K562 (cell line): ENCODE measurements at regions not wholly inside any gene's neighbourhood (a gene's known extent, or its start where the extent isn't known, plus 50 kb on each side); places are given as distances from the start of the nearest gene placed in this dataset.

Experiments used
- ATAC-seq: fragments of 200-7000 bp; cut with Tn5 transposase; 3 replicates; pipeline ENCODE4 v1.9.1; 2020; ENCODE audit warnings: moderate library complexity
- BruUV-seq: library from RNA; stranded (reverse); fragments of 400-500 nt; replicated peaks from 2 replicates; lab custom pipeline; 2021; lab: Mats Ljungman, UMichigan
- CTCF ChIA-PET: fragments of 300-600 bp; formaldehyde crosslinking; extraction: SDS; loops from one replicate; lab custom pipeline; 2021; ENCODE audit warnings: low intra/inter-chr PET ratio; lab: Yijun Ruan, JAX
- POLR2A ChIA-PET: fragments of 300-600, 350-650 bp; sonication (Branson Sonifier 250); formaldehyde crosslinking; extraction: SDS; loops from one replicate; lab custom pipeline; 2021; ENCODE audit warnings: antibody characterized with exemption, inconsistent platforms; lab: Yijun Ruan, JAX
- DNase-seq, 4 experiments: peaks; one replicate each; pipeline versions ENCODE4 v3.0.0 to v3.0.0-alpha.2; 2011 to 2018; ENCODE audit warnings: low spot score in 3 of 4, mixed read lengths in 3 of 4; ENCODE audit errors: extremely low read depth in 1 of 4
- FAIRE-seq: peaks from 2 replicates; lab custom pipeline; 2011; peaks lifted over from hg19 to GRCh38; lab: Jason Lieb, UNC
- H2AFZ ChIP-seq: 2 replicates; pipeline ENCODE4 v1.6.0; 2011; ENCODE audit warnings: low read depth, low read length, control low read depth, inconsistent platforms
- H3K27ac ChIP-seq: fragments of 200-600 bp; 3 replicates; pipeline ENCODE4 v1.8.0; 2011; ENCODE audit warnings: low read depth, mild to moderate bottlenecking, control low read depth, inconsistent platforms, low read length, moderate library complexity, mixed read lengths; ENCODE audit errors: extremely low read depth
- H3K27me3 ChIP-seq, 2 experiments: fragments of 300-600 bp in 1 of 2; 2 replicates in 1 of 2; 3 replicates in 1 of 2; pipeline versions ENCODE4 v1.6.0 to v1.8.0; 2011; ENCODE audit warnings: inconsistent platforms in 2 of 2, low read length in 2 of 2, mild to moderate bottlenecking in 1 of 2, mixed read lengths in 1 of 2, moderate library complexity in 1 of 2; ENCODE audit not compliant: control insufficient read depth in 2 of 2, insufficient read depth in 2 of 2
- H3K36me3 ChIP-seq: fragments of 300-600 bp; 3 replicates; pipeline ENCODE4 v1.8.0; 2011; ENCODE audit warnings: mild to moderate bottlenecking, low read length, inconsistent platforms; ENCODE audit not compliant: control insufficient read depth, insufficient read depth
- H3K4me1 ChIP-seq, 2 experiments: fragments of 200-600 bp in 1 of 2; replicated peaks in 1 of 2; 2 replicates in 1 of 2; 3 replicates in 1 of 2; pipeline versions ENCODE4 v1.5.1 to v1.8.0; 2011; ENCODE audit warnings: inconsistent platforms in 2 of 2, low read length in 2 of 2, mild to moderate bottlenecking in 1 of 2, mixed read lengths in 1 of 2, moderate library complexity in 1 of 2; ENCODE audit not compliant: control insufficient read depth in 2 of 2, insufficient read depth in 2 of 2
- H3K4me2 ChIP-seq: 2 replicates; pipeline ENCODE4 v1.6.1; 2011; ENCODE audit warnings: low read length, control low read depth, inconsistent platforms, mixed read lengths; ENCODE audit not compliant: insufficient read depth
- H3K4me3 ChIP-seq: fragments of 200-600 bp; sonication (generic), shearing (Covaris generic); 2 replicates; pipeline ENCODE4 v1.5.1; 2016; ENCODE audit warnings: control low read depth, inconsistent platforms
- H3K79me2 ChIP-seq: fragments of 200-600 bp; 3 replicates; pipeline ENCODE4 v1.8.0; 2011; ENCODE audit warnings: low read length, inconsistent platforms; ENCODE audit not compliant: control insufficient read depth, insufficient read depth
- H3K9ac ChIP-seq, 2 experiments: 2 replicates each; pipeline versions ENCODE4 v1.6.0 to v1.6.1; 2011; ENCODE audit warnings: low read depth in 2 of 2, low read length in 2 of 2, control low read depth in 1 of 2, inconsistent platforms in 1 of 2, mild to moderate bottlenecking in 1 of 2, mixed read lengths in 1 of 2; ENCODE audit not compliant: insufficient read depth in 1 of 2
- H3K9me1 ChIP-seq: one replicate; pipeline ENCODE4 v1.6.0; 2011; ENCODE audit warnings: inconsistent platforms, mild to moderate bottlenecking, low read length, moderate library complexity; ENCODE audit not compliant: control insufficient read depth, insufficient read depth
- H3K9me3 ChIP-seq: replicated peaks from 2 replicates; pipeline ENCODE4 v1.5.1; 2011; ENCODE audit warnings: low read depth, low read length, inconsistent platforms; ENCODE audit not compliant: control insufficient read depth, insufficient read depth
- H4K20me1 ChIP-seq: replicated peaks from 2 replicates; pipeline ENCODE4 v1.6.1; 2011; ENCODE audit warnings: low read length, inconsistent platforms, mixed read lengths; ENCODE audit not compliant: control insufficient read depth, insufficient read depth
- NFE2L1 ChIP-seq: fragments of 450-650 bp; IDR thresholded peaks from 2 replicates; pipeline ENCODE4 v1.6.1; 2016; ENCODE audit warnings: missing genetic modification characterization, low read depth, mild to moderate bottlenecking, missing compliant biosample characterization, moderate library complexity, borderline replicate concordance
- POLR3G ChIP-seq: IDR thresholded peaks from 2 replicates; pipeline ENCODE4 v1.6.1; 2011; ENCODE audit not compliant: insufficient read length, insufficient replicate concordance; ENCODE audit errors: extremely low read depth
- PTRF ChIP-seq: fragments of 450-650 bp; IDR thresholded peaks from 2 replicates; pipeline ENCODE4 v1.6.1; 2016; ENCODE audit warnings: mild to moderate bottlenecking, missing genetic modification characterization, missing compliant biosample characterization
- RBM17 ChIP-seq: fragments of 200-400 bp; formaldehyde crosslinking; IDR thresholded peaks from 2 replicates; pipeline ENCODE4 v1.6.1; 2017; ENCODE audit warnings: low read depth, mild to moderate bottlenecking, low read length, borderline replicate concordance
- U2AF1 ChIP-seq: fragments of 200-400 bp; formaldehyde crosslinking; optimal IDR thresholded peaks from 2 replicates; pipeline ENCODE3; 2017; ENCODE audit warnings: mild to moderate bottlenecking, low read depth, low read length, moderate library complexity
- ZFP1 ChIP-seq: fragments of 450-650 bp; formaldehyde crosslinking; IDR thresholded peaks from 2 replicates; pipeline ENCODE4 v1.4.0; 2020; ENCODE audit warnings: mild to moderate bottlenecking, mixed read lengths
- ZNF143 ChIP-seq: sonication (generic); formaldehyde crosslinking; IDR thresholded peaks from 2 replicates; pipeline ENCODE4 v1.9.0; 2022; ENCODE audit warnings: mild to moderate bottlenecking, missing genetic modification reagents
- ZNF224 ChIP-seq: sonication (generic); formaldehyde crosslinking; IDR thresholded peaks from 2 replicates; pipeline ENCODE4 v1.8.0; 2022; ENCODE audit warnings: mild to moderate bottlenecking, missing genetic modification reagents
- ZNF347 ChIP-seq: fragments of 450-650 bp; formaldehyde crosslinking; IDR thresholded peaks from 2 replicates; pipeline ENCODE4 v1.4.0; 2020; ENCODE audit warnings: low read depth, mild to moderate bottlenecking, moderate library complexity
- WGBS: fragments of 100-300 bp; shearing (Covaris generic); methylation state at CpG from one replicate; pipeline ENCODE4 v1.1.6; 2016; ENCODE audit warnings: low coverage, mixed read lengths; ENCODE audit not compliant: insufficient coverage; ENCODE audit errors: missing lambda C conversion rate; 5-methylcytosine and 5-hydroxymethylcytosine counted together
- in situ Hi-C: fragments of 300-500 bp; cut with MboI; formaldehyde crosslinking; loops from 4 replicates; pipeline ENCODE4 v1.15.0; 2018; ENCODE audit warnings: inconsistent platforms, mixed read lengths
- intact Hi-C: fragments of 100-400 bp; cut with micrococcal nuclease; formaldehyde crosslinking; loops from 2 replicates; pipeline ENCODE4 v1.14.2; 2022
- TF ChIP-seq, protein P1 (sequence below): fragments of 450-650 bp; formaldehyde crosslinking; IDR thresholded peaks from 2 replicates; pipeline ENCODE4 v1.4.0; 2020; ENCODE audit warnings: mild to moderate bottlenecking, moderate library complexity
- TF ChIP-seq, protein P2 (sequence below): fragments of 250-450 bp; sonication (Bioruptor Pico); IDR thresholded peaks from 2 replicates; pipeline ENCODE4 v1.8.0; 2021; ENCODE audit warnings: borderline replicate concordance, mild to moderate bottlenecking, moderate library complexity; ENCODE audit not compliant: poor library complexity, severe bottlenecking
- TF ChIP-seq, protein P3 (sequence below): fragments of 450-650 bp; IDR thresholded peaks from 2 replicates; pipeline ENCODE4 v1.6.1; 2016; ENCODE audit warnings: missing biosample characterization, missing genetic modification characterization
- TF ChIP-seq, protein P4 (sequence below): fragments of 200-400 bp; formaldehyde crosslinking; IDR thresholded peaks from 2 replicates; pipeline ENCODE4 v1.6.1; 2017; ENCODE audit warnings: mild to moderate bottlenecking, low read depth, low read length, moderate library complexity
- TF ChIP-seq, protein P5 (sequence below), 3 experiments: fragments of 200-800 bp in 1 of 3; sonication (Bioruptor generic) in 1 of 3; sonication (generic) in 1 of 3; formaldehyde crosslinking in 1 of 3; IDR thresholded peaks; 2 replicates each; pipeline versions ENCODE4 v1.6.1 to v1.8.0; 2016 to 2022; ENCODE audit warnings: mild to moderate bottlenecking in 2 of 3, missing compliant biosample characterization in 2 of 3, missing genetic modification characterization in 2 of 3, missing genetic modification reagents in 1 of 3

DNA sequence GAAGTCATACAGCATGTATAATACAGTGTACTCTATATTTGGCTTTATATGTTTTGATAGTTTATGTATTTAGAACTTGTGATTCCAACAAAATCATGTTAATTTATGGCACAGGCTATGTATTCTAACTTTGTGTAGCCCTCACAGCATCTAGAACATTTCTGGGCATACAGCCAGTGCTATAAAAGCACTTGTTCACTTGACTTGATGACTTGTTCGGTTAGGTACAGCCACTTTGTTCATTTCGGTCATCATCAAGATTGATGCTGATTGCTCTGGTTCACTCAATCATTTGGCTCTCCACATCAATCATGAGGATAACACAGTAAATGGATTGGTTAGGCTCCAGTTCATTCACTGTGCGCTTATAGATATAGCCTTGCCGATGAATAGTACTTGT, 97.6 kb upstream of the IRS4 start:
- no peaks in the 10 kb centered on the region for H3K4me1 ChIP-seq
- no peaks in the 10 kb centered on the region for H3K9me1 ChIP-seq
- ChIA-PET CTCF (no interaction called here), POLR2A (no interaction called here)
- H3K4me2 ChIP-seq = no peak overlapping the region
- H3K36me3 ChIP-seq = no peaks in the 10 kb centered on the region
- intact Hi-C loops (no loop called here), in situ Hi-C loops (no loop called here)
- H3K4me3 ChIP-seq = no peak overlapping the region
- no peaks in the 10 kb centered on the region for H3K9me3 ChIP-seq
- no peaks in the 10 kb centered on the region for H4K20me1 ChIP-seq
- H3K79me2 ChIP-seq = no peaks in the 10 kb centered on the region
- no peak for DNase-seq
- no peak overlapping the region for H3K9ac ChIP-seq
- 0% methylated on average over 3 of the region's 4 CpGs for WGBS
- no TSS peak for BruUV-seq
- no peak for FAIRE-seq
- H3K27ac ChIP-seq = no peak overlapping the region
- H2AFZ ChIP-seq = no peak overlapping the region
- no peaks in the 10 kb centered on the region for H3K27me3 ChIP-seq
- no peak for ATAC-seq
- TF ChIP-seq, protein P1, sequence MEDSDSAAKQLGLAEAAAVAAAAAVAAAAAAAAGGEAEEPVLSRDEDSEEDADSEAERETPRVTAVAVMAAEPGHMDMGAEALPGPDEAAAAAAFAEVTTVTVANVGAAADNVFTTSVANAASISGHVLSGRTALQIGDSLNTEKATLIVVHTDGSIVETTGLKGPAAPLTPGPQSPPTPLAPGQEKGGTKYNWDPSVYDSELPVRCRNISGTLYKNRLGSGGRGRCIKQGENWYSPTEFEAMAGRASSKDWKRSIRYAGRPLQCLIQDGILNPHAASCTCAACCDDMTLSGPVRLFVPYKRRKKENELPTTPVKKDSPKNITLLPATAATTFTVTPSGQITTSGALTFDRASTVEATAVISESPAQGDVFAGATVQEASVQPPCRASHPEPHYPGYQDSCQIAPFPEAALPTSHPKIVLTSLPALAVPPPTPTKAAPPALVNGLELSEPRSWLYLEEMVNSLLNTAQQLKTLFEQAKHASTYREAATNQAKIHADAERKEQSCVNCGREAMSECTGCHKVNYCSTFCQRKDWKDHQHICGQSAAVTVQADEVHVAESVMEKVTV (CRISPR knock-in tag) = no peak
- TF ChIP-seq ZNF143 (CRISPR knock-in tag) = no peak
- TF ChIP-seq U2AF1 = no peak
- TF ChIP-seq ZNF347 (CRISPR knock-in tag) = no peak
- TF ChIP-seq NFE2L1 (tag) = no peak
- TF ChIP-seq RBM17 = no peak
- TF ChIP-seq, protein P2, sequence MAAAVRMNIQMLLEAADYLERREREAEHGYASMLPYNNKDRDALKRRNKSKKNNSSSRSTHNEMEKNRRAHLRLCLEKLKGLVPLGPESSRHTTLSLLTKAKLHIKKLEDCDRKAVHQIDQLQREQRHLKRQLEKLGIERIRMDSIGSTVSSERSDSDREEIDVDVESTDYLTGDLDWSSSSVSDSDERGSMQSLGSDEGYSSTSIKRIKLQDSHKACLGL = no peak
- TF ChIP-seq POLR3G = no peak
- TF ChIP-seq, protein P3, sequence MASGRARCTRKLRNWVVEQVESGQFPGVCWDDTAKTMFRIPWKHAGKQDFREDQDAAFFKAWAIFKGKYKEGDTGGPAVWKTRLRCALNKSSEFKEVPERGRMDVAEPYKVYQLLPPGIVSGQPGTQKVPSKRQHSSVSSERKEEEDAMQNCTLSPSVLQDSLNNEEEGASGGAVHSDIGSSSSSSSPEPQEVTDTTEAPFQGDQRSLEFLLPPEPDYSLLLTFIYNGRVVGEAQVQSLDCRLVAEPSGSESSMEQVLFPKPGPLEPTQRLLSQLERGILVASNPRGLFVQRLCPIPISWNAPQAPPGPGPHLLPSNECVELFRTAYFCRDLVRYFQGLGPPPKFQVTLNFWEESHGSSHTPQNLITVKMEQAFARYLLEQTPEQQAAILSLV (tag) = no peak
- TF ChIP-seq, protein P4, sequence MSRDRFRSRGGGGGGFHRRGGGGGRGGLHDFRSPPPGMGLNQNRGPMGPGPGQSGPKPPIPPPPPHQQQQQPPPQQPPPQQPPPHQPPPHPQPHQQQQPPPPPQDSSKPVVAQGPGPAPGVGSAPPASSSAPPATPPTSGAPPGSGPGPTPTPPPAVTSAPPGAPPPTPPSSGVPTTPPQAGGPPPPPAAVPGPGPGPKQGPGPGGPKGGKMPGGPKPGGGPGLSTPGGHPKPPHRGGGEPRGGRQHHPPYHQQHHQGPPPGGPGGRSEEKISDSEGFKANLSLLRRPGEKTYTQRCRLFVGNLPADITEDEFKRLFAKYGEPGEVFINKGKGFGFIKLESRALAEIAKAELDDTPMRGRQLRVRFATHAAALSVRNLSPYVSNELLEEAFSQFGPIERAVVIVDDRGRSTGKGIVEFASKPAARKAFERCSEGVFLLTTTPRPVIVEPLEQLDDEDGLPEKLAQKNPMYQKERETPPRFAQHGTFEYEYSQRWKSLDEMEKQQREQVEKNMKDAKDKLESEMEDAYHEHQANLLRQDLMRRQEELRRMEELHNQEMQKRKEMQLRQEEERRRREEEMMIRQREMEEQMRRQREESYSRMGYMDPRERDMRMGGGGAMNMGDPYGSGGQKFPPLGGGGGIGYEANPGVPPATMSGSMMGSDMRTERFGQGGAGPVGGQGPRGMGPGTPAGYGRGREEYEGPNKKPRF = no peak
- TF ChIP-seq, protein P5, sequence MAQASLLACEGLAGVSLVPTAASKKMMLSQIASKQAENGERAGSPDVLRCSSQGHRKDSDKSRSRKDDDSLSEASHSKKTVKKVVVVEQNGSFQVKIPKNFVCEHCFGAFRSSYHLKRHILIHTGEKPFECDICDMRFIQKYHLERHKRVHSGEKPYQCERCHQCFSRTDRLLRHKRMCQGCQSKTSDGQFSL (CRISPR knock-in tag; IDR thresholded peaks at IDR 0.05) = no peak
- TF ChIP-seq, protein P5 (tag; IDR thresholded peaks at IDR 0.05) = no peak
- no peak for TF ChIP-seq ZFP1
- TF ChIP-seq PTRF = no peak
- TF ChIP-seq ZNF224 (CRISPR knock-in tag) = no peak
